ENCODE measurements at regions not wholly inside any gene's neighbourhood (a gene's known extent, or its start where the extent isn't known, plus 50 kb on each side); places are given as distances from the start of the nearest gene placed in this dataset.

DNA sequence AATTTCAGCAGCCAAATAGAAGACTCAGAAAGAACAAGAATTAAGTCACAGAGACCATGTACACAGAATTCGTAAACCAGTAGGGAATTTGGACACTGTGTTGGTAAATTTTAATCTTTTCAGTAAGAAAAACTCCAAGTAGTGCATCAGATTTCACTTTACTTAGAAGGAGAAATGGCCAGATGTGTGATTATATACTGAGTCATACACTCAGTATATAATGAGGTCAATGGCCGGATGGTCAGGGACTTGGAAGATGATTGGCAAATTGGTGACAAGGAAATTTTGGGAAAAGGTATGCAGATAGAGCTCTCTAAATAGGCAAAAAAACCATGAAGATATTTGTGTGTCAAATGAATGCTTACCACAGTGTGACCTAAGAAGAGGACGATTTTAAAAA lies 399.8 kb upstream of the LRRC7 start:
- H3K27me3 Mint-ChIP-seq = no peaks in the 10 kb centered on the region
- no peaks in the 10 kb centered on the region for H3K4me1 Mint-ChIP-seq (ENCODE audit: unreplicated experiment)
- no peak for DNase-seq (ENCODE audit: extremely low spot score, unreplicated experiment)
- H3K4me3 Mint-ChIP-seq = no peak overlapping the region
- H3K9me3 Mint-ChIP-seq = peaks cover 9% of the 10 kb centered on the region
- TF ChIP-seq, protein P1, sequence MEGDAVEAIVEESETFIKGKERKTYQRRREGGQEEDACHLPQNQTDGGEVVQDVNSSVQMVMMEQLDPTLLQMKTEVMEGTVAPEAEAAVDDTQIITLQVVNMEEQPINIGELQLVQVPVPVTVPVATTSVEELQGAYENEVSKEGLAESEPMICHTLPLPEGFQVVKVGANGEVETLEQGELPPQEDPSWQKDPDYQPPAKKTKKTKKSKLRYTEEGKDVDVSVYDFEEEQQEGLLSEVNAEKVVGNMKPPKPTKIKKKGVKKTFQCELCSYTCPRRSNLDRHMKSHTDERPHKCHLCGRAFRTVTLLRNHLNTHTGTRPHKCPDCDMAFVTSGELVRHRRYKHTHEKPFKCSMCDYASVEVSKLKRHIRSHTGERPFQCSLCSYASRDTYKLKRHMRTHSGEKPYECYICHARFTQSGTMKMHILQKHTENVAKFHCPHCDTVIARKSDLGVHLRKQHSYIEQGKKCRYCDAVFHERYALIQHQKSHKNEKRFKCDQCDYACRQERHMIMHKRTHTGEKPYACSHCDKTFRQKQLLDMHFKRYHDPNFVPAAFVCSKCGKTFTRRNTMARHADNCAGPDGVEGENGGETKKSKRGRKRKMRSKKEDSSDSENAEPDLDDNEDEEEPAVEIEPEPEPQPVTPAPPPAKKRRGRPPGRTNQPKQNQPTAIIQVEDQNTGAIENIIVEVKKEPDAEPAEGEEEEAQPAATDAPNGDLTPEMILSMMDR (conservative IDR thresholded peaks at IDR 0.05) = no peak
- H3K27ac Mint-ChIP-seq = no peak overlapping the region
- H3K36me3 Mint-ChIP-seq = no peaks in the 10 kb centered on the region

DNA sequence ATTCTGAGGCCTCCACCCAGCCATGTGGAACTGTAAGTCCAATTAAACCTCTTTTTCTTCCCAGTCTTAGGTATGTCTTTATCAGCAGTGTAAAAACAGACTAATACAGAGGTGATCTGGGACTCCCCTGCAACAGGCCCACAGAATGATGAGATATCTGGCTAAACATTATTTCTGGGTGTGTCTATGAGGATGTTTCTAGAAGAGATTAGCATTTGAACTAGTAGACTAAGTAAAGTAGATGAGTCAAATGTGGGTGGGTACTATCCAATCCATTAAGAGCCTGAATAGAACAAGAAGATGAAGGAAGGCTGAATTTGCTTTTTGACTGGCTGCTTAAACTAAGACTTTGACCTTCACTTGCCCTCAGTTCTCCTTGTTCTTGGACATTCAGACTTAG lies 396.5 kb upstream of the LRRC7 start:
- H3K36me3 Mint-ChIP-seq = no peaks in the 10 kb centered on the region
- TF ChIP-seq, protein P1 (conservative IDR thresholded peaks at IDR 0.05) = no peak
- no peaks in the 10 kb centered on the region for H3K4me1 Mint-ChIP-seq (ENCODE audit: unreplicated experiment)
- DNase-seq (ENCODE audit: extremely low spot score, unreplicated experiment) = no peak
- peaks cover 14% of the 10 kb centered on the region for H3K9me3 Mint-ChIP-seq
- H3K4me3 Mint-ChIP-seq = no peak overlapping the region
- H3K27me3 Mint-ChIP-seq = no peaks in the 10 kb centered on the region
- no peak overlapping the region for H3K27ac Mint-ChIP-seq

DNA sequence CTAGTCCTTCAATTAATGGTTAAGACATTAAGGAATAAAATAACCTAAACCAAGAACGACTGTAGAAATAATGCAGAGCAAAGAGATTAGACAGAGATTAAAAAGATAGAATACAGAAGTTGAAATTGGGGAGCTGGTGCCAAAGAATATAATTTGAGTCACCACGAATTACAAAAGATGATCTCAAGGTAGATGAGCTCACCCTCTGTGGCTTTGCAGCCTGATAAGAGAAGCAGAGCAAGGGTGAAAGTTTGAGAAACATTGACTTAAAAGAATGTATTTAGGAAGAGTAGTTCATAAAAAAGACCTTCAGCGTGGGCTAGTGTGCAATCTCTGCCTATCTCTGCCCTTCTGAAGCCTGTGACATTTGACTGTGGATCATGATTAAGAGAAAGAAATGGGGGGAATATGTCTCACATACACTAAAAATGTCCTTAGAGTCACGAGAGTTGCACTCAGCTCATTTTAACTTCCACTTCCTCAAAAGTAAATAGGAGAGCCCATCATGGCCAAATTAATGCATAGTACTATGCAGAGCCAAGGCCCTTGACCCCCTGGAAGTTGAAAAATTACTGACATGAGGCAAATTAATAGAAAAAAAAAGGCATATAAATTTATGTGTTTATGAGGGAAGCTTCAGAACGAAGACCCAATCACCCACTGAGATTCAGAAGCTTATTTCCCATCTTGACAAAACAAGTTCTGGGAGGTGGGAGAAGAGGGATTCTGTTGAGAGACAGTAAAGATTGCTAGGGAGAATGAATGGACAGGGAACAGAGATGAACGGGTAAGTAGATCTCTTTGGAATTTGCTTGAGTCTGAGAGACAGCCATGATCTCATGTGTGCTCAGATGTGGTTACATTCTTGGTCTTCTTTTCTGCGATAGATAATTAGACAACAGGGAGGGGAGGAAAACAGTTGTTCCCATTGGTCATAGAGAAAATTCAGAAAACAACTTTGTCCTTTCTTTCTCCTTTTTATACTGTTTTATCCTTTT lies 395.4 kb upstream of the LRRC7 start:
- Mint-ChIP-seq H3K27ac (no peak overlapping the region), H3K9me3 (peaks cover 14% of the 10 kb centered on the region), H3K4me1 (ENCODE audit: unreplicated experiment) (no peaks in the 10 kb centered on the region), H3K27me3 (no peaks in the 10 kb centered on the region), H3K36me3 (no peaks in the 10 kb centered on the region), H3K4me3 (no peak overlapping the region)
- TF ChIP-seq, protein P1 (conservative IDR thresholded peaks at IDR 0.05) = no peak
- DNase-seq (ENCODE audit: extremely low spot score, unreplicated experiment) = no peak

DNA sequence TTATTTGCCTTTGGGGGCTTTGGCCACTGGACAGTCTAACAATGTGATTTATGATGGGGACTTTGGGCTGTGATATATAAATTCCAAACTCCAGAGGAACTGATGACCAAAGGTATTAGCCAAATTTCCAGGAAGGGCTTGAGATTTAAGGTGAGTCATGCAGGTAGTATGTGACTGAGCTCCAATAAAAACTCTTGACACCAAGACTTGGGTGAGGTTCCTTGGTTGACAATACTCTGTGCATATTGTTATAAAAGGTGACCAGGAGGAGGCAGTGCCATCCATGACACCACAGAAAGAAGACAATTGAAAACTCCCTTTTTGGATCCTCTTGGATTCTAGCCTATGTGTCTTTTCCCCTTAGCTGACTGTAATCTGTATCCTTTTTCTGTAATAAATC lies 392.7 kb upstream of the LRRC7 start:
- Mint-ChIP-seq H3K27me3 (no peaks in the 10 kb centered on the region), H3K27ac (no peak overlapping the region), H3K4me3 (no peak overlapping the region), H3K4me1 (ENCODE audit: unreplicated experiment) (no peaks in the 10 kb centered on the region), H3K36me3 (no peaks in the 10 kb centered on the region), H3K9me3 (peaks cover 9% of the 10 kb centered on the region)
- DNase-seq (ENCODE audit: extremely low spot score, unreplicated experiment) = no peak
- TF ChIP-seq, protein P1 (conservative IDR thresholded peaks at IDR 0.05) = no peak

DNA sequence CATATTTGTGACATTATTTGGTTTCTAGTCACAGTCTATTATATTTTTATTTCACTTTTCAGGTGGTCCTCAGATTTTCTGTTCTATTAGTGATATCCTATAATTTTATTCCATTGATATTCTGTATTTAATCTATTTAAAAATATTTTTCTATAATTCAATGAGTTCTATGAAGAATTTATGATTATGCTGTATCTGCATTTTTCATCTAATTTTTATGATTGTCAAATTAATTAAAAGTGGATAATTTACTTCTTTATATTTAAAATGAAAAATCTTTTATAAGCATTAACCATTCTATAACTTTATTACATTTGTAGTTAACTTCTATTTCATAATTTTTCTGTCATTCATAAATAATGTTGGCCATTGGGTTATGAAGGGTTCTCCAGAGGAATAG lies 387.4 kb upstream of the LRRC7 start:
- H3K4me3 Mint-ChIP-seq = no peak overlapping the region
- no peaks in the 10 kb centered on the region for H3K36me3 Mint-ChIP-seq
- TF ChIP-seq, protein P1 (conservative IDR thresholded peaks at IDR 0.05) = no peak
- no peaks in the 10 kb centered on the region for H3K9me3 Mint-ChIP-seq
- no peaks in the 10 kb centered on the region for H3K27me3 Mint-ChIP-seq
- no peak overlapping the region for H3K27ac Mint-ChIP-seq
- DNase-seq (ENCODE audit: extremely low spot score, unreplicated experiment) = no peak
- no peaks in the 10 kb centered on the region for H3K4me1 Mint-ChIP-seq (ENCODE audit: unreplicated experiment)
